GOT3 (cell line): ENCODE measurements at regions not wholly inside any gene's neighbourhood (a gene's known extent, or its start where the extent isn't known, plus 50 kb on each side); places are given as distances from the start of the nearest gene placed in this dataset.

Experiments used
- DNase-seq: peaks from one replicate; lab custom pipeline; 2025; ENCODE audit warnings: mixed read lengths; lab: John Stamatoyannopoulos, UW

GRCh38 chr12:100675432-100675831, 101.9 kb downstream of the GAS2L3 start:
- no peak for DNase-seq

- DNase-seq: no peak
Observed at GRCh38 chr12:100681074-100681473, 107.6 kb downstream of the GAS2L3 start.

DNA sequence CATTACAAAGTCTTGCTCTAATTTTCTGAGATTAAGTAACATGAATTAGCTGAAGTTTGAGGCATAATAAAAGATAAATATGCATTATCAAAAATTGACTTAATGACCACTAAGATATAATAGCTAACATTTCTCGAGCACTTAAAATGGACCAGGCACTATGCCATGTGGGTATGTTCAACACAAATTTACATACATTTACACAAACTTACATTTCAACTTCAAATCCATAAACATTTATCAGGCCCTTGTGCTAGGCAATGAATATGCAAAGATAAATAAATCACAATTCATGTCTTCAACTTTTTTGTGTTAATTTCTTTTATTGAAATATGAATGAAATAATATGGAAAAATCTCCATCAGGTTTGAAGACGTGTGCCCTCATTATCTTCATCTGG, 108.7 kb downstream of the GAS2L3 start:
- DNase-seq: no peak

- DNase-seq: no peak
Observed at GRCh38 chr12:100687686-100688085, 106.9 kb upstream of the ANO4 start.

GRCh38 chr12:100688451-100688864, 106.1 kb upstream of the ANO4 start:
- DNase-seq: no peak

- no peak for DNase-seq
Observed at GRCh38 chr12:100692502-100692901, 102.1 kb upstream of the ANO4 start.

GRCh38 chr12:100698518-100698917, 96.1 kb upstream of the ANO4 start:
- DNase-seq: no peak

DNA sequence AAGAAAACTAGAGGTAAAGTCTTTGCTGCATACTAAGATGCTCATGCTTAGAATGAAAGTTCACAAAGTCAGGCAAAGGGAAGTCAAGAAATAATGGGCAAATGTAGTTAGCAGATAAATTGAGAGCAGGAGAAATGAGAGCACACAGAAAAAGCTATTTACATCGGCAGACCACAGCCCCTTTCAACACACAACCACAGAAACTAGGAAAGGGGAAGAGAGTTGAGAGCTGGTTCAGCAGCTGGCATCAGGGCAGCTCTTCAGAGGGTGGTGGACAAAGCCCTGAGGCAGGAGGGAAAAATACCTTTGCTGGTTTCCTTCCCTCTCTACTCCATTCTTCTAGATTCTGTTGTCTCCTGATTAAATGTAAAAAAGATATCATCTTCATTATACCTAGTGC, 95.4 kb upstream of the ANO4 start:
- DNase-seq: no peak

GRCh38 chr12:100703337-100703736, 91.2 kb upstream of the ANO4 start:
- no peak for DNase-seq

GRCh38 chr12:100703868-100704267, 90.7 kb upstream of the ANO4 start:
- DNase-seq: no peak

DNA sequence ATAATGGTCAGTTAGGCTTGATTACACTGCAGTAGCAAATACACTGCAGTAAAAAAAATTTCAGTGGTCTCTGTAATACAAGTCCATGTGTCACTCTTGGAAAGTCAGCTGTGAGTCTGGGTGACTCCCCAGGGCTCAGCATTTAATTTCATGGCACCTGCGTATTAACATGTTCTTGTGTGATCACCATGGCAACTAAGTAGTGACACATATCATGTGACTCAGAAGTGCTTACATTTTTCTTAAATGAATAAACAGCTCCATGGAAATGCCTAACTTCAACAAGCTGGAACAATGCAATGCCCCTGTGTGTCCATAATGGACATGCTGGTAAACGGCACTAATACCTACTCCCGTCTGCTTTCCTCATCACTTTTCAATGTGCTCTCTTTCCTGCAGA, 88.5 kb upstream of the ANO4 start:
- DNase-seq: peak; percentile 6

DNA sequence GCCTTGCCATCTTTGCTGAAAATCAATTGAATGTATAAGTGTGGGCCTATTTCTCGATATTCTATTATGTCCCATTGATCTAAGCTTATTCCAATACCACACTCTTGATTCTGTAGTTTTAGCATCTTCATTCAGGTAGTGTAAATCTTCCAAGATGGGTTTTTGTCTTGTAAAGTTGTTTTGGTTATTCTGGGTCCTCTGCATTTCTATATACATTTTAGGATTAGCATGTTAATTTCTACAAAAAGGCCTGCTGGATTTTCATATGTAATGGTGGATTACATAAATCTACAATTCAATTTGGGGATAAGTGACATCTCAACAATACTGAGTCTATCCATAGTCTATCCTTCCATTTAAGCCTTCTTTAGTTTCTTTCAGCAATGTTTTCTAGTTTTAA, 86.0 kb upstream of the ANO4 start:
- DNase-seq: no peak

DNA sequence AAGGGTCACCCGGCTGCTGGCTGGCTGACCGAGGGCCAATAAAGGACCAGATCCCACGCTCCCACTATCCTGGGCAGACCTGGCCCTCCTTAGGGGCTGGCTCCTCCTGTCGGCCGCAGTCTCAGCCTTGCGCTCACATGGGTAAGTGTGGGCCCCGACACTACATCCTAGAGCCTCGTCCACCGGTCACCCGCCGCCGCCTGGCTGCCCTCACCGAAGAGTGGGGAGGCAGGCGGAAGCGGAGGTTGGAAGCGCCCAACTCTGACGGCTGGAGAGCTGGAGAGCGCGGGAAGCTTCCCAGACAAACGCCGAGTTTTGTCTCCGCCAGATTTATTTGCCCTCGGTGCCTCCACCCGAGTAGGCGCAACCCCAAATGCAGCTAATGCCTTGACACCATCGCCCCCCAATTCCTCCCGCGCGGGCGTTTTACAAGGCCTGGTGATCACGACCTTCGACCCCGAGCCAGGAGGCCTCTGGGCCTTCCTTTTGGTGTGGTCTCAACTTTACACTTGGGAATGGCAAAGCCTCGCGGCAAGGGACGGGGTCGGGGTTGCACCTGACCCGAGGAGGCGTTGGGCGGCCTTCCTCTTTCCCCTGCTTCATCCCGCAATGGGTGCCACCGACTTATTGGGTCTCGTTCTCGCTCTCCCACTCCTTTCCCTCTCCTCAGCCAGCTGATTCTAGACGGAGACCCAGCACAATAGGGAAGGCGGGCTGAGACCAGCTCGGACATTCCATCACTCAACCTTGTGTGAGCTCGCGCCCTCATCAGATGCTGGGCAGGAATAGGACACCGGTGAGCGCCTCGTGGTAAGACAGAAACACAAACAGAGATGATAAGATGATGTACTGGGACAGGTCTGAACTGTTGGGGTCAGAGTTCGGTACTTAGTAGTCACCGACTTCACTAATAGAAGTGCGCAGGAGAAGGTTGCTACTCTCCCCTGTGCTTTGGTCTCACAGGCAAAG, 78.3 kb upstream of the ANO4 start:
- DNase-seq: no peak

- DNase-seq: no peak
Observed at GRCh38 chr12:100716945-100717732, 77.4 kb upstream of the ANO4 start.

GRCh38 chr12:100717733-100718067, 76.9 kb upstream of the ANO4 start:
- DNase-seq: no peak

DNA sequence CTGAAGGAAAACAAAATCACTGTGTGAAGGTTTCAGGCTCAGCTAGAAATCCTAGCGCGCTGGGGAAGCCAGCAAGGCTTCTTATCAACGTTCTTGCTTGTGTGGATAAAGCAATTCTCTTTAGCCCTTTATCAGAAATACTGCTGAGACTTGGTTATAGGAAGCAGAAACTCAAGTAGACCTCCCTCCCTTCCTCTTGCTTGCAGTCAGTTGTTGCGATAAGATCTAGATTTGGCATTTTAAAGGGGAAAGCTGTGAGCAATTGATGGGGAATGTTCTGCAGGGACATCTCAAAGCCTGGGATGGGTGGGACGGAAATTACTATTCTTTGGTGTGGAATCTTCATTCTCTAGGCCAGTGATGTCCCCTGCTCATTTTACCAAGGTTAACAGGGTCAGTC, 76.4 kb upstream of the ANO4 start:
- DNase-seq: no peak

DNA sequence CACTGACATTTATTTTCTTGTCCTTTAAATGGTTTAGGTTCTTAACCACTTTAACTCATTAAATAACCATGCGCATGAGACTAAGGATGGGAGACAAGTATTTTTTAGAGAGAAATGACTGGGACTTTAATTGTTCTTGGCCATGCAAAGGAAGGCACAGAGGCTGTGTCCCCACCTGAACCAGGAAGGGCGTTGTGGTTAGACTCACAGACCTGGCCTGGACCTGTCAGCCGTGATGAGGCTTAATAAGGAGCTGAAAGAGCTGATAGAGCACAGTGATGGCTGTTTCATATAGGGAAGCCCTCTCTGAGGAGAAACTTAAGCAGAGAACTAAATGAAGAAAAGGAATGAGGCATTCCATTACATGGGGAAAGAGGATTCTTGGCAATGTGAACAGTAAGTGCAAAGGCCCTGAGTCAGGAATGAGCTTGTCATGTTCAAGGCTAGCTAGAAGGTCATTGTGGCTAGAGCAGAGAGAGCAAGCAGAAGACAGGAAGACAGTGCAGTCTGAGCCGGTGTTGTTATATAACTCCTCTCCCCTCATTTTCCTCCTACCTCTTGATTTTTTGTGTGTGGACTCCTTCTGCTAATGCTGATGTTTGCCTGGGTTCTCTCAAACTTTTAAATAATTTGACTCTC, 74.4 kb upstream of the ANO4 start:
- DNase-seq: no peak

DNA sequence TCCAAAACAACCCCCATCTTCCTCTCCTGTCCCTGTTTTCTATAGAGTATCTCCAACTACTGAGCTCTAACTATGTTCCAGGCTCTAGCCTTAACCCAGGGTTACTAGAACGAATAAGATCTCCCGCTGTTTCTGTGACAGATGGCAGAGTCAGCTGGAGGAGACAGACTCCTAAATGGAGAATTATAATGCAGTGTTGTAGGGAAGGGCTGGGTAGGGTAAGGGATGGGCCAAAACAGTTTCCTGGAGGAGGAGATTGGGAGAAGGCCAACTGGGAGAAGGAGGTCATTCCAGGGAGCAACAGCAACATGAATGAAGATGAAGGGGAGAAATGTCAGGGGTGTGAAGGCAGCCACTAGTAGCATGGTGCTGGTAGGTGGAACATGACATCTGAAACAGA, 73.4 kb upstream of the ANO4 start:
- no peak for DNase-seq

- no peak for DNase-seq
Observed at GRCh38 chr12:100724071-100724470, 70.5 kb upstream of the ANO4 start.

DNA sequence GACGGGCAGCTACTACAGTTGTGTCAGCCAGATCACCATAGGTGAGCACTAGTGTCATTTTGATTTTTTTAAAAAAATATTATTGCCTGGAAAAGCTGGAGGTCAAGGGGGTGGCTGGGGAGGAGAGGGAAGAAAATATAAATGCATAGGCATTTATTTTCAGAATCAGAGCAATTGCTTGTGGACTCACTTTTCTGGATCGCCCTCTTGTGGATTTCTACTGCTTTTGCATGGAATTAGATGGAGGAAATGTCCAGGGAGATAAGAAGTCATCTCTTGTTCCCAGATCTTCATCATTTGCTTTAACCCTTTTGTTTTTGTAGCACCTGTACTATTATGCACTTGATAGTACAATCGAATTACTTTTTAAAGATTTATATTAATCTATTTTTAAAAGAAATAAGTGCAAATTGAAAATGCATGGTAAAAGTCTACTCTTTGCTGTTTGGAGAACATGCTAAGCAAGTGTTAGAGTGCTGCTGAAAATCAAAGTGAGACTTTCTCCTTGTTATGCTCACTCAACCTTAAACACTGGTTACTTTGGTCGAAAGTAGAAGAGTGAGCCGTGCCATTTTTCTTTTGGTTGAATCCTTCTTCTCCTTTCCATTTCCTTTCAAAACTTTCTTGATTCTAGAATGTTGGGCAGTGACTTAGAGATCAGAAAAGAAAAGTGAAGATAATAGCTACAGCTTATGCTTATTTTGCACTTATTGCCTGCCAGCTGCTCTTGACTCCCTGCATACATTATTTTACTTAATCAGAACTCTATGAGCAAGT, 60.6 kb upstream of the ANO4 start:
- no peak for DNase-seq

GRCh38 chr12:100737168-100737567, 57.4 kb upstream of the ANO4 start:
- DNase-seq: no peak

DNA sequence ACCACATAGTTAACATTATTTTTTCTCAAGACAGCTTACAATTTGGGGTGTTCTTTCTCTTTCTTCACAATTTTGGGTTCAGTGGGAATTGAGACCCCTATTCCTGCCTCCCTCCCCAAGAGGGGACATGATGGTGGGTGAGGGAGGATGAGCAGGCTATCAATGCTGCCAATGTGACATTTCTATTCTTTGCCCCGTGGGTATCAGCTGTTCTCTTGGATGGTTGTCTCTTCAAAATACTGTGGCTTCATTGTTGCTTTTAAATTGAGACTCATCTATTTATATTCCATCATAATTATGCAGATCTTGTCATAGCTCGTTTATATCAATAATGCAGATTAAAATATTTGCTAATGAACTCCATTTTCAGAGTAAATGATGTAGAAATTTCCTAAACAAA, 56.5 kb upstream of the ANO4 start:
- DNase-seq: no peak
